HEK293 (cell line): ENCODE measurements at regions not wholly inside any gene's neighbourhood (a gene's known extent, or its start where the extent isn't known, plus 50 kb on each side); places are given as distances from the start of the nearest gene placed in this dataset.

Experiments used
- MZF1 ChIP-seq: fragments of 450-650 bp; formaldehyde crosslinking; IDR thresholded peaks from 2 replicates; pipeline ENCODE4 v1.5.1; 2017; ENCODE audit warnings: missing biosample characterization, missing genetic modification characterization, borderline replicate concordance
- TCF7L2 ChIP-seq: IDR thresholded peaks from 2 replicates; pipeline ENCODE4 v1.6.1; 2011; ENCODE audit warnings: low read depth, mild to moderate bottlenecking, inconsistent platforms, low read length, moderate library complexity, borderline replicate concordance
- YY1 ChIP-seq: fragments of 450-650 bp; formaldehyde crosslinking; IDR thresholded peaks from 2 replicates; pipeline ENCODE4 v1.5.1; 2018; ENCODE audit warnings: missing biosample characterization, missing genetic modification characterization
- ZNF10 ChIP-seq: fragments of 450-650 bp; formaldehyde crosslinking; IDR thresholded peaks from 2 replicates; pipeline ENCODE4 v1.5.1; 2017; ENCODE audit warnings: missing biosample characterization, missing genetic modification characterization
- ZNF324 ChIP-seq: fragments of 450-650 bp; formaldehyde crosslinking; IDR thresholded peaks from 2 replicates; pipeline ENCODE4 v1.5.1; 2016; ENCODE audit warnings: missing biosample characterization, missing genetic modification characterization
- ZNF426 ChIP-seq: fragments of 450-650 bp; formaldehyde crosslinking; IDR thresholded peaks from 2 replicates; pipeline ENCODE4 v1.5.1; 2017; ENCODE audit warnings: missing biosample characterization, missing genetic modification characterization, mild to moderate bottlenecking, inconsistent platforms, moderate library complexity
- ZNF473 ChIP-seq: fragments of 450-650 bp; formaldehyde crosslinking; IDR thresholded peaks from 2 replicates; pipeline ENCODE4 v1.5.1; 2017; ENCODE audit warnings: missing biosample characterization, missing genetic modification characterization
- ZNF548 ChIP-seq: fragments of 450-650 bp; formaldehyde crosslinking; IDR thresholded peaks from 2 replicates; pipeline ENCODE4 v1.5.1; 2016; ENCODE audit warnings: missing biosample characterization, missing genetic modification characterization
- ZNF558 ChIP-seq: fragments of 450-650 bp; formaldehyde crosslinking; IDR thresholded peaks from 2 replicates; pipeline ENCODE4 v1.5.1; 2016; ENCODE audit warnings: missing biosample characterization, missing genetic modification characterization
- TF ChIP-seq, protein P1 (sequence below): fragments of 450-650 bp; formaldehyde crosslinking; IDR thresholded peaks from 2 replicates; pipeline ENCODE4 v1.5.1; 2016; ENCODE audit warnings: missing biosample characterization, missing genetic modification characterization
- TF ChIP-seq, protein P2 (sequence below): fragments of 450-650 bp; formaldehyde crosslinking; IDR thresholded peaks from 2 replicates; pipeline ENCODE4 v1.5.1; 2016; ENCODE audit warnings: missing biosample characterization, missing genetic modification characterization
- TF ChIP-seq, protein P3 (sequence below): fragments of 450-650 bp; formaldehyde crosslinking; IDR thresholded peaks from 2 replicates; pipeline ENCODE4 v1.5.1; 2016; ENCODE audit warnings: missing biosample characterization, missing genetic modification characterization
- TF ChIP-seq, protein P4 (sequence below): fragments of 450-650 bp; formaldehyde crosslinking; IDR thresholded peaks from 2 replicates; pipeline ENCODE4 v1.5.1; 2016; ENCODE audit warnings: missing biosample characterization, missing genetic modification characterization
- TF ChIP-seq, protein P5 (sequence below): fragments of 450-650 bp; formaldehyde crosslinking; IDR thresholded peaks from 2 replicates; pipeline ENCODE4 v1.5.1; 2016; ENCODE audit warnings: missing biosample characterization, missing genetic modification characterization

DNA sequence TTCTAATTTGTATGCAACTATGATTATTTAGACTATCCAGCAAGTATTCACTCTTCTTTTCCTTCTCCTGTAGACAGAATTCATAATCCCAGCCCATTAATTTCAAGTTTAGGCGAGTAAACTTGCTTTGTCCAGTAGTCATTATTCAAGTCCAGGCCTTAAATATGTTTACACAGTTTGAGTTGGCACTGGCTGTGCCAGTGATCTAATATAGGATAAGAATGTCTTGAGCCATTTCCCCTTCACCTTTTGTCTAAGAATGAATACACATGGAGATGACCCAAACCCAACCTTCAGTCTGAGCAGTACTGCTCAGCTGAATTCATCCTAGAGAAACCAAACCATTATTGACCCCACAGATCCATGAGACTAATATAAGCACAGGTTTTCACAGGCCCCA, 930.4 kb upstream of the CDH8 start:
- TF ChIP-seq ZNF558 (tag by site-specific recombination) (no peak), MZF1 (tag by site-specific recombination) (no peak), ZNF548 (tag by site-specific recombination) (no peak), ZNF10 (tag by site-specific recombination) (no peak), ZNF473 (tag by site-specific recombination) (no peak), ZNF426 (tag by site-specific recombination) (no peak), YY1 (tag by site-specific recombination) (no peak), TCF7L2 (no peak), ZNF324 (no peak)
- TF ChIP-seq, protein P1, sequence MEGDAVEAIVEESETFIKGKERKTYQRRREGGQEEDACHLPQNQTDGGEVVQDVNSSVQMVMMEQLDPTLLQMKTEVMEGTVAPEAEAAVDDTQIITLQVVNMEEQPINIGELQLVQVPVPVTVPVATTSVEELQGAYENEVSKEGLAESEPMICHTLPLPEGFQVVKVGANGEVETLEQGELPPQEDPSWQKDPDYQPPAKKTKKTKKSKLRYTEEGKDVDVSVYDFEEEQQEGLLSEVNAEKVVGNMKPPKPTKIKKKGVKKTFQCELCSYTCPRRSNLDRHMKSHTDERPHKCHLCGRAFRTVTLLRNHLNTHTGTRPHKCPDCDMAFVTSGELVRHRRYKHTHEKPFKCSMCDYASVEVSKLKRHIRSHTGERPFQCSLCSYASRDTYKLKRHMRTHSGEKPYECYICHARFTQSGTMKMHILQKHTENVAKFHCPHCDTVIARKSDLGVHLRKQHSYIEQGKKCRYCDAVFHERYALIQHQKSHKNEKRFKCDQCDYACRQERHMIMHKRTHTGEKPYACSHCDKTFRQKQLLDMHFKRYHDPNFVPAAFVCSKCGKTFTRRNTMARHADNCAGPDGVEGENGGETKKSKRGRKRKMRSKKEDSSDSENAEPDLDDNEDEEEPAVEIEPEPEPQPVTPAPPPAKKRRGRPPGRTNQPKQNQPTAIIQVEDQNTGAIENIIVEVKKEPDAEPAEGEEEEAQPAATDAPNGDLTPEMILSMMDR (tag by site-specific recombination) = no peak
- TF ChIP-seq, protein P2, sequence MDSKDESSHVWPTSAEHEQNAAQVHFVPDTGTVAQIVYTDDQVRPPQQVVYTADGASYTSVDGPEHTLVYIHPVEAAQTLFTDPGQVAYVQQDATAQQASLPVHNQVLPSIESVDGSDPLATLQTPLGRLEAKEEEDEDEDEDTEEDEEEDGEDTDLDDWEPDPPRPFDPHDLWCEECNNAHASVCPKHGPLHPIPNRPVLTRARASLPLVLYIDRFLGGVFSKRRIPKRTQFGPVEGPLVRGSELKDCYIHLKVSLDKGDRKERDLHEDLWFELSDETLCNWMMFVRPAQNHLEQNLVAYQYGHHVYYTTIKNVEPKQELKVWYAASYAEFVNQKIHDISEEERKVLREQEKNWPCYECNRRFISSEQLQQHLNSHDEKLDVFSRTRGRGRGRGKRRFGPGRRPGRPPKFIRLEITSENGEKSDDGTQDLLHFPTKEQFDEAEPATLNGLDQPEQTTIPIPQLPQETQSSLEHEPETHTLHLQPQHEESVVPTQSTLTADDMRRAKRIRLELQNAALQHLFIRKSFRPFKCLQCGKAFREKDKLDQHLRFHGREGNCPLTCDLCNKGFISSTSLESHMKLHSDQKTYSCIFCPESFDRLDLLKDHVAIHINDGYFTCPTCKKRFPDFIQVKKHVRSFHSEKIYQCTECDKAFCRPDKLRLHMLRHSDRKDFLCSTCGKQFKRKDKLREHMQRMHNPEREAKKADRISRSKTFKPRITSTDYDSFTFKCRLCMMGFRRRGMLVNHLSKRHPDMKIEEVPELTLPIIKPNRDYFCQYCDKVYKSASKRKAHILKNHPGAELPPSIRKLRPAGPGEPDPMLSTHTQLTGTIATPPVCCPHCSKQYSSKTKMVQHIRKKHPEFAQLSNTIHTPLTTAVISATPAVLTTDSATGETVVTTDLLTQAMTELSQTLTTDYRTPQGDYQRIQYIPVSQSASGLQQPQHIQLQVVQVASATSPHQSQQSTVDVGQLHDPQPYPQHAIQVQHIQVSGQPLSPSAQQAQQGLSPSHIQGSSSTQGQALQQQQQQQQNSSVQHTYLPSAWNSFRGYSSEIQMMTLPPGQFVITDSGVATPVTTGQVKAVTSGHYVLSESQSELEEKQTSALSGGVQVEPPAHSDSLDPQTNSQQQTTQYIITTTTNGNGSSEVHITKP (tag by site-specific recombination) = no peak
- TF ChIP-seq, protein P3, sequence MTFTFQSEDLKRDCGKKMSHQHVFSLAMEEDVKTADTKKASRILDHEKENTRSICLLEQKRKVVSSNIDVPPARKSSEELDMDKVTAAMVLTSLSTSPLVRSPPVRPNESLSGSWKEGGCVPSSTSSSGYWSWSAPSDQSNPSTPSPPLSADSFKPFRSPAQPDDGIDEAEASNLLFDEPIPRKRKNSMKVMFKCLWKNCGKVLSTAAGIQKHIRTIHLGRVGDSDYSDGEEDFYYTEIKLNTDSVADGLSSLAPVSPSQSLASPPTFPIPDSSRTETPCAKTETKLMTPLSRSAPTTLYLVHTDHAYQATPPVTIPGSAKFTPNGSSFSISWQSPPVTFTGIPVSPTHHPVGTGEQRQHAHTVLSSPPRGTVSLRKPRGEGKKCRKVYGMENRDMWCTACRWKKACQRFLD (tag by site-specific recombination) = no peak
- TF ChIP-seq, protein P4, sequence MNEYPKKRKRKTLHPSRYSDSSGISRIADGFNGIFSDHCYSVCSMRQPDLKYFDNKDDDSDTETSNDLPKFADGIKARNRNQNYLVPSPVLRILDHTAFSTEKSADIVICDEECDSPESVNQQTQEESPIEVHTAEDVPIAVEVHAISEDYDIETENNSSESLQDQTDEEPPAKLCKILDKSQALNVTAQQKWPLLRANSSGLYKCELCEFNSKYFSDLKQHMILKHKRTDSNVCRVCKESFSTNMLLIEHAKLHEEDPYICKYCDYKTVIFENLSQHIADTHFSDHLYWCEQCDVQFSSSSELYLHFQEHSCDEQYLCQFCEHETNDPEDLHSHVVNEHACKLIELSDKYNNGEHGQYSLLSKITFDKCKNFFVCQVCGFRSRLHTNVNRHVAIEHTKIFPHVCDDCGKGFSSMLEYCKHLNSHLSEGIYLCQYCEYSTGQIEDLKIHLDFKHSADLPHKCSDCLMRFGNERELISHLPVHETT = no peak
- TF ChIP-seq, protein P5, sequence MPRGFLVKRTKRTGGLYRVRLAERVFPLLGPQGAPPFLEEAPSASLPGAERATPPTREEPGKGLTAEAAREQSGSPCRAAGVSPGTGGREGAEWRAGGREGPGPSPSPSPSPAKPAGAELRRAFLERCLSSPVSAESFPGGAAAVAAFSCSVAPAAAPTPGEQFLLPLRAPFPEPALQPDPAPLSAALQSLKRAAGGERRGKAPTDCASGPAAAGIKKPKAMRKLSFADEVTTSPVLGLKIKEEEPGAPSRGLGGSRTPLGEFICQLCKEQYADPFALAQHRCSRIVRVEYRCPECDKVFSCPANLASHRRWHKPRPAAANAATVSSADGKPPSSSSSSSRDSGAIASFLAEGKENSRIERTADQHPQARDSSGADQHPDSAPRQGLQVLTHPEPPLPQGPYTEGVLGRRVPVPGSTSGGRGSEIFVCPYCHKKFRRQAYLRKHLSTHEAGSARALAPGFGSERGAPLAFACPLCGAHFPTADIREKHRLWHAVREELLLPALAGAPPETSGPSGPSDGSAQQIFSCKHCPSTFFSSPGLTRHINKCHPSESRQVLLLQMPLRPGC (tag by site-specific recombination) = no peak
